OCI-LY7 (cell line): ENCODE measurements at regions not wholly inside any gene's neighbourhood (a gene's known extent, or its start where the extent isn't known, plus 50 kb on each side); places are given as distances from the start of the nearest gene placed in this dataset.

Experiments used
- BruUV-seq: library from RNA; stranded (reverse); fragments of 400-500 nt; replicated peaks from 2 replicates; lab custom pipeline; 2021; lab: Mats Ljungman, UMichigan
- CTCF ChIA-PET: fragments of 300-600 bp; sonication (Branson Sonifier 250); formaldehyde crosslinking; loops from one replicate; lab custom pipeline; 2022; ENCODE audit warnings: antibody characterized with exemption; ENCODE audit not compliant: unreplicated experiment; lab: Charles Lee
- POLR2A ChIA-PET: fragments of 300-600 bp; sonication (Branson Sonifier 250); formaldehyde crosslinking; loops from one replicate; lab custom pipeline; 2022; ENCODE audit warnings: antibody characterized with exemption; lab: Charles Lee
- DNase-seq: peaks from one replicate; pipeline ENCODE4 v3.0.0-alpha.2; 2015; ENCODE audit warnings: low spot score
- H2AFZ ChIP-seq: fragments of 200-600 bp; sonication (generic), shearing (Covaris generic); 2 replicates; pipeline ENCODE4 v1.6.1; 2014; ENCODE audit warnings: mild to moderate bottlenecking, antibody characterized with exemption, low read length, moderate library complexity
- H3K27ac ChIP-seq: fragments of 200-600 bp; sonication (generic); 2 replicates; pipeline ENCODE4 v1.5.1; 2014; ENCODE audit warnings: mixed run types, low read depth, mild to moderate bottlenecking, moderate library complexity, low read length, inconsistent platforms; ENCODE audit not compliant: poor library complexity, severe bottlenecking
- H3K36me3 ChIP-seq: fragments of 200-600 bp; sonication (generic); 2 replicates; pipeline ENCODE4 v1.6.1; 2014; ENCODE audit warnings: mild to moderate bottlenecking, antibody characterized with exemption, low read length, moderate library complexity, mixed read lengths; ENCODE audit not compliant: insufficient read depth
- H3K4me1 ChIP-seq: fragments of 200-600 bp; sonication (generic); 2 replicates; pipeline ENCODE4 v1.5.1; 2014; ENCODE audit warnings: mild to moderate bottlenecking, low read length; ENCODE audit not compliant: insufficient read depth, poor library complexity, severe bottlenecking
- H3K4me2 ChIP-seq: fragments of 200-600 bp; sonication (generic); 2 replicates; pipeline ENCODE4 v1.6.1; 2014; ENCODE audit warnings: mild to moderate bottlenecking, low read length
- H3K4me3 ChIP-seq: fragments of 200-600 bp; sonication (generic); 2 replicates; pipeline ENCODE4 v1.5.1; 2014; ENCODE audit warnings: mild to moderate bottlenecking, low read depth, low read length; ENCODE audit not compliant: poor library complexity, severe bottlenecking
- H3K79me2 ChIP-seq: fragments of 200-600 bp; sonication (generic); 2 replicates; pipeline ENCODE4 v1.6.1; 2016; ENCODE audit warnings: low read depth, mild to moderate bottlenecking, low read length, moderate library complexity, mixed read lengths; ENCODE audit not compliant: insufficient read depth
- H3K9me2 ChIP-seq: fragments of 200-600 bp; sonication (generic); 2 replicates; pipeline ENCODE4 v1.6.1; 2016; ENCODE audit warnings: mild to moderate bottlenecking, low read length, mixed read lengths; ENCODE audit not compliant: insufficient read depth
- H3K9me3 ChIP-seq: fragments of 200-600 bp; sonication (generic); 2 replicates; pipeline ENCODE4 v1.6.1; 2014; ENCODE audit warnings: mild to moderate bottlenecking, mixed run types, low read length, mixed read lengths
- H4K20me1 ChIP-seq: fragments of 200-600 bp; sonication (generic); 2 replicates; pipeline ENCODE4 v1.6.1; 2014; ENCODE audit warnings: mild to moderate bottlenecking, antibody characterized with exemption, low read length, moderate library complexity, mixed read lengths; ENCODE audit not compliant: insufficient read depth
- EZH2phosphoT487 ChIP-seq: fragments of 200-600 bp; sonication (generic); IDR thresholded peaks from 2 replicates; pipeline ENCODE4 v1.6.1; 2018; ENCODE audit warnings: low read depth, borderline replicate concordance, mild to moderate bottlenecking, mixed run types, antibody characterized with exemption, low read length, moderate library complexity, mixed read lengths
- intact Hi-C: fragments of 100-400 bp; cut with micrococcal nuclease; formaldehyde crosslinking; loops from one replicate; pipeline ENCODE4 v1.10.0; 2022; ENCODE audit not compliant: unreplicated experiment
- TF ChIP-seq, protein P1 (sequence below): fragments of 200-600 bp; sonication (generic); conservative IDR thresholded peaks from 2 replicates; pipeline ENCODE4 v1.5.1; 2014; ENCODE audit warnings: mild to moderate bottlenecking, antibody characterized with exemption, low read length, moderate library complexity, mixed read lengths

DNA sequence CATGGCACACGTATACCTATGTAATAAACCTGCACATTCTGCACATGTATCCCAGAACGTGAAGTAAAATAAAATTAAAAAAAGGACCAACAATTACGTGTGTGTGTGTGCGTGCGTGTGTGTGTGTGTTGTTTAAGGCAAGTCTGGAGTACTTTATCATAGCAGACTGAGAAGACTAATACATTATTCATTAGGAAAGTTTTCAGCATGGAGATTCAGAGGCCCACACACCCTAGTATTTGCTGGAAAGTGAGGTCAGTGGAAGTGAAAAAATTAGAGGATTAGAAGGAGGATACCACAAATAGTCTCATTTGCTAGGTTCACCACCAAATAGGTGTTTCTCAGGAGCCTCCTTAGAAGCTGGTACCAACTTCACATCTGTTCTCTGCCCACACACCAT, 457.1 kb upstream of the CPEB2 start:
- DNase-seq = no peak
- Histone ChIP-seq H3K4me1 (no peaks in the 10 kb centered on the region), H4K20me1 (no peaks in the 10 kb centered on the region), H3K36me3 (no peaks in the 10 kb centered on the region), H3K4me2 (no peak overlapping the region), H2AFZ (no peak overlapping the region), H3K79me2 (no peaks in the 10 kb centered on the region), H3K9me3 (no peaks in the 10 kb centered on the region), H3K9me2 (no peaks in the 10 kb centered on the region), H3K4me3 (no peak overlapping the region), H3K27ac (no peak overlapping the region)
- BruUV-seq = no TSS peak
- ChIA-PET CTCF (no interaction called here), POLR2A (no interaction called here)
- intact Hi-C loops = no loop called here
- TF ChIP-seq, protein P1, sequence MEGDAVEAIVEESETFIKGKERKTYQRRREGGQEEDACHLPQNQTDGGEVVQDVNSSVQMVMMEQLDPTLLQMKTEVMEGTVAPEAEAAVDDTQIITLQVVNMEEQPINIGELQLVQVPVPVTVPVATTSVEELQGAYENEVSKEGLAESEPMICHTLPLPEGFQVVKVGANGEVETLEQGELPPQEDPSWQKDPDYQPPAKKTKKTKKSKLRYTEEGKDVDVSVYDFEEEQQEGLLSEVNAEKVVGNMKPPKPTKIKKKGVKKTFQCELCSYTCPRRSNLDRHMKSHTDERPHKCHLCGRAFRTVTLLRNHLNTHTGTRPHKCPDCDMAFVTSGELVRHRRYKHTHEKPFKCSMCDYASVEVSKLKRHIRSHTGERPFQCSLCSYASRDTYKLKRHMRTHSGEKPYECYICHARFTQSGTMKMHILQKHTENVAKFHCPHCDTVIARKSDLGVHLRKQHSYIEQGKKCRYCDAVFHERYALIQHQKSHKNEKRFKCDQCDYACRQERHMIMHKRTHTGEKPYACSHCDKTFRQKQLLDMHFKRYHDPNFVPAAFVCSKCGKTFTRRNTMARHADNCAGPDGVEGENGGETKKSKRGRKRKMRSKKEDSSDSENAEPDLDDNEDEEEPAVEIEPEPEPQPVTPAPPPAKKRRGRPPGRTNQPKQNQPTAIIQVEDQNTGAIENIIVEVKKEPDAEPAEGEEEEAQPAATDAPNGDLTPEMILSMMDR = no peak

DNA sequence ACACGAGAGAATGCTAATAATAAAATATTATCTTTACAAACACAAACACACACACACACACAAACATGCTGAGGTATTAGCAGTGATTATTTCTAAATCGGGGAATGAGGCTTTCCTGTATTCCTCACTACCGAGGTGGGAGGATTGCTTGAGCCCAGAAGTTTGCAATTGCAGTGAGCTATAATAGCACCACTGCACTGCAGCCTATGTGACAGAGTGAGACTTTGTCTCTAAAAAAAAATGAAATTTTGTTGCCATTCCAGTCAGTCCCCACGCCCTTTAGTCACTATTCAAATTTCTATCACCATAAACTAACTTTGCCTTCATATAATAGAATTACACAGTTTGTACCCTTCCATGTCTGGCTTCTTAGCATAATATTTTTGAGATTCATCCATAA, 456.5 kb upstream of the CPEB2 start:
- Histone ChIP-seq H3K36me3 (no peaks in the 10 kb centered on the region), H3K27ac (no peak overlapping the region), H2AFZ (no peak overlapping the region), H3K4me3 (no peak overlapping the region), H4K20me1 (no peaks in the 10 kb centered on the region), H3K4me2 (no peak overlapping the region), H3K9me2 (no peaks in the 10 kb centered on the region), H3K4me1 (no peaks in the 10 kb centered on the region), H3K9me3 (no peaks in the 10 kb centered on the region), H3K79me2 (no peaks in the 10 kb centered on the region)
- DNase-seq = no peak
- POLR2A ChIA-PET = no interaction called here
- no peak for TF ChIP-seq EZH2phosphoT487
- TF ChIP-seq, protein P1 = no peak
- intact Hi-C loops = no loop called here
- no TSS peak for BruUV-seq
- CTCF ChIA-PET = no interaction called here

DNA sequence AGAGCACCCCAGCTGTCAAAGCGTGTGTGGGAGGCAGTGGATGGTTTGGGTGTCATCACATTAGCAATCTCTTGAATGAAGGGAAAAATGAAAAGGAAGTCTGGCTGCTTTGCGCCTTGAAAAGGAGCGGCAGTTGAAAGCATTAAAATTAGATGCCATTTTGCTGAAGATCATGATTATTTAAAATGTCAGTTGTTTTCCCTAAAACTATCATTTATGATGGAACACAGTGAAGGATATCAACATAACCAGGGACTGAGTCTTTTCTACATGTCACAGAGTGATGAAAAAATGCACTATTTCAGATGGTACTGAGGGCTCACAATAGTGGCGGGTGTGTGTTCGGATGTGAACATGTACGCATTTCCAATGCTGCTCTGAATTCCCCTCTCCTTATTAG, 450.2 kb upstream of the CPEB2 start:
- BruUV-seq = no TSS peak

More for the DNA sequence above, 450.2 kb upstream of the CPEB2 start:
- CTCF ChIA-PET = no interaction called here
- H4K20me1 ChIP-seq = no peaks in the 10 kb centered on the region
- no peaks in the 10 kb centered on the region for H3K36me3 ChIP-seq
- POLR2A ChIA-PET = no interaction called here
- TF ChIP-seq, protein P1 = no peak
- TF ChIP-seq EZH2phosphoT487 = no peak
- H3K4me2 ChIP-seq = no peak overlapping the region
- DNase-seq = no peak
- intact Hi-C loops = no loop called here
- H3K79me2 ChIP-seq = no peaks in the 10 kb centered on the region
- H3K9me3 ChIP-seq = no peaks in the 10 kb centered on the region
- H3K4me1 ChIP-seq = no peaks in the 10 kb centered on the region
- no peaks in the 10 kb centered on the region for H3K9me2 ChIP-seq
- H3K27ac ChIP-seq = no peak overlapping the region
- H2AFZ ChIP-seq = no peak overlapping the region
- no peak overlapping the region for H3K4me3 ChIP-seq
